Common myeloid progenitor, CD34-positive (primary cell): ENCODE measurements at regions not wholly inside any gene's neighbourhood (a gene's known extent, or its start where the extent isn't known, plus 50 kb on each side); places are given as distances from the start of the nearest gene placed in this dataset.
"Not testable (repeated sequence)": the region's sequence is repeated elsewhere in the genome, so short reads cannot be mapped to it uniquely, and the experiment has no call there.

Source experiments
- CTCF ChIA-PET: fragments of 350-600 bp; sonication (Branson Sonifier 250); formaldehyde crosslinking; loops from one replicate; lab custom pipeline; 2021; ENCODE audit warnings: antibody characterized with exemption; lab: Charles Lee
- POLR2A ChIA-PET: fragments of 350-600 bp; sonication (Branson Sonifier 250); formaldehyde crosslinking; loops from one replicate; lab custom pipeline; 2021; ENCODE audit warnings: antibody characterized with exemption; lab: Charles Lee
- DNase-seq, 3 donors: peaks; one replicate each; pipeline versions ENCODE4 v3.0.0 to v3.0.0-alpha.2; 2013
- H3K27ac ChIP-seq, 2 experiments: 1 replicate in 1 of 2; 2 replicates in 1 of 2; pipeline ENCODE4 v1.7.0; 2013; ENCODE audit warnings: inconsistent platforms in 2 of 2, low read length in 2 of 2, mild to moderate bottlenecking in 2 of 2, low read depth in 1 of 2, moderate library complexity in 1 of 2; ENCODE audit not compliant: severe bottlenecking in 2 of 2, insufficient read depth in 1 of 2, poor library complexity in 1 of 2
- H3K27me3 ChIP-seq, 5 experiments: replicated peaks in 2 of 5; 1 replicate in 3 of 5; 2 replicates in 2 of 5; pipeline versions ENCODE4 v1.6.1 to v1.7.0; 2013; ENCODE audit warnings: low read length in 4 of 5, mild to moderate bottlenecking in 2 of 5, moderate library complexity in 2 of 5, inconsistent platforms in 1 of 5; ENCODE audit not compliant: insufficient read depth in 5 of 5, control insufficient read depth in 4 of 5
- H3K36me3 ChIP-seq, 4 experiments: 1 replicate in 2 of 4; 2 replicates in 2 of 4; pipeline versions ENCODE4 v1.6.1 to v1.7.0; 2013; ENCODE audit warnings: low read length in 3 of 4, control low read depth in 1 of 4, mild to moderate bottlenecking in 1 of 4; ENCODE audit not compliant: control insufficient read depth in 4 of 4, insufficient read depth in 4 of 4
- H3K4me1 ChIP-seq, 4 experiments: 1 replicate in 3 of 4; 2 replicates in 1 of 4; pipeline versions ENCODE4 v1.6.1 to v1.7.1; 2013; ENCODE audit warnings: low read length in 3 of 4, mild to moderate bottlenecking in 3 of 4, control low read depth in 1 of 4, inconsistent platforms in 1 of 4, moderate library complexity in 1 of 4; ENCODE audit not compliant: control insufficient read depth in 4 of 4, insufficient read depth in 4 of 4; ENCODE audit errors: control extremely low read depth in 1 of 4
- H3K4me3 ChIP-seq, 7 experiments: 1 replicate in 4 of 7; 2 replicates in 3 of 7; pipeline versions ENCODE4 v1.5.1 to v1.7.0; 2013; ENCODE audit warnings: mild to moderate bottlenecking in 7 of 7, low read length in 6 of 7, moderate library complexity in 6 of 7, inconsistent platforms in 2 of 7, low read depth in 2 of 7, control low read depth in 1 of 7; ENCODE audit not compliant: insufficient read depth in 4 of 7, control insufficient read depth in 1 of 7; ENCODE audit errors: extremely low read depth in 1 of 7
- H3K9me3 ChIP-seq, 5 experiments: 1 replicate in 4 of 5; 2 replicates in 1 of 5; pipeline versions ENCODE4 v1.6.1 to v1.7.1; 2013; ENCODE audit warnings: low read length in 4 of 5, mild to moderate bottlenecking in 2 of 5, inconsistent platforms in 1 of 5, low read depth in 1 of 5, moderate library complexity in 1 of 5; ENCODE audit not compliant: control insufficient read depth in 4 of 5, insufficient read depth in 2 of 5; ENCODE audit errors: control extremely low read depth in 1 of 5
- WGBS: methylation state at CpG from one replicate; pipeline ENCODE4 v1.1.5; 2013; ENCODE audit not compliant: insufficient coverage; 5-methylcytosine and 5-hydroxymethylcytosine counted together

- WGBS, result 90% methylated on average over 8 of the region's 8 CpGs
- H3K9me3 ChIP-seq, POLR2A ChIA-PET, H3K4me1 ChIP-seq, H3K36me3 ChIP-seq, DNase-seq, H3K4me3 ChIP-seq, H3K27ac ChIP-seq, CTCF ChIA-PET, H3K27me3 ChIP-seq: not testable (repeated sequence)
Measured at GRCh38 chr15:20288800-20289537, 252.6 kb downstream of the GOLGA6L6 start.

GRCh38 chr15:20286559-20286958 is 255.0 kb downstream of the GOLGA6L6 start:
- H3K36me3 ChIP-seq, H3K9me3 ChIP-seq, CTCF ChIA-PET: not testable (repeated sequence)

GRCh38 chr15:20285696-20286300 is 255.8 kb downstream of the GOLGA6L6 start:
- H3K4me3 ChIP-seq, POLR2A ChIA-PET, H3K27me3 ChIP-seq, H3K4me1 ChIP-seq, H3K36me3 ChIP-seq, DNase-seq, H3K27ac ChIP-seq, CTCF ChIA-PET: not testable (repeated sequence)
- H3K9me3 ChIP-seq, result peaks cover 0 to 11% (median 9%) of the 10 kb centered on the region in 5 experiments
- WGBS, result 70% methylated on average over 2 of the region's 5 CpGs

More at GRCh38 chr15:20286559-20286958, 255.0 kb downstream of the GOLGA6L6 start:
- DNase-seq, H3K4me1 ChIP-seq, H3K27ac ChIP-seq, H3K27me3 ChIP-seq, POLR2A ChIA-PET, H3K4me3 ChIP-seq: not testable (repeated sequence)
- no CpG with 5 or more reads among the region's 2 CpGs for WGBS

- H3K36me3 ChIP-seq, H3K4me1 ChIP-seq, CTCF ChIA-PET, H3K27me3 ChIP-seq, DNase-seq, POLR2A ChIA-PET, H3K27ac ChIP-seq, H3K4me3 ChIP-seq: not testable (repeated sequence)
- 74% methylated on average over 2 of the region's 3 CpGs for WGBS
- H3K9me3 ChIP-seq, result peaks cover 0 to 16% (median 14%) of the 10 kb centered on the region in 5 experiments
Measured at GRCh38 chr15:20284891-20285535, 256.6 kb downstream of the GOLGA6L6 start.

GRCh38 chr15:20283651-20284050 is 257.9 kb downstream of the GOLGA6L6 start:
- WGBS, result 62% methylated on average over 3 of the region's 3 CpGs
- H3K36me3 ChIP-seq, H3K4me3 ChIP-seq, H3K27ac ChIP-seq, CTCF ChIA-PET, POLR2A ChIA-PET, H3K4me1 ChIP-seq, H3K27me3 ChIP-seq, DNase-seq: not testable (repeated sequence)
- H3K9me3 ChIP-seq, result peaks cover 0 to 19% (median 14%) of the 10 kb centered on the region in 5 experiments

- H3K27me3 ChIP-seq, CTCF ChIA-PET, H3K36me3 ChIP-seq, POLR2A ChIA-PET, H3K4me3 ChIP-seq, H3K27ac ChIP-seq, DNase-seq, H3K4me1 ChIP-seq: not testable (repeated sequence)
- 79% methylated on average over 29 of the region's 29 CpGs for WGBS
- peaks cover 0 to 22% (median 14%) of the 10 kb centered on the region in 5 experiments for H3K9me3 ChIP-seq
Measured at GRCh38 chr15:20282491-20282943, 259.1 kb downstream of the GOLGA6L6 start.
